ENCODE measurements at regions not wholly inside any gene's neighbourhood (a gene's known extent, or its start where the extent isn't known, plus 50 kb on each side); places are given as distances from the start of the nearest gene placed in this dataset.

DNA sequence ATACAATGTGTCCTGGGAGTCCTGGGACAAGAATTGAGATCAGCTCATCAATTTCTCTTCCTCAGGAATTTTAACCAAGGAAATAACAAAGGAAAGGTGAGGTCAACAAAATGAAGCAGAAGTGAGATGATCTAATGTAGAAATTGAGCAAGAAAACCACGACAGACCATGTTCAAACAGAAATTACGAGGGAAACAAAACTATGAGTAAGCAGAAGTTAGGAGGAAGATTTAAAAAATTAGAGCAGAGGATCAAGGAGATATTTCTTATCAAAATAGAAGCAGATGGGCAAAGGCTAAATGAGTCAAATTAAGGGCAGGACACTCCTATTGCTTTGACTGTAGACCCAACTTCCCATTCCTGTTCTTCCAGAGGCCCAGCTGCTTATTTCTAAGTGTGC, 97.4 kb downstream of the HINT1 start:
- no peak for ATAC-seq
- CTCF ChIA-PET: interaction anchor here (0.7 kb wide), 1 partner anchor 9 kb away, joined by 4 read pairs; no protein-coding TSS in a partner anchor
- H3K4me2 ChIP-seq (ENCODE audit: control insufficient read depth, insufficient read depth): no peak overlapping the region
- peaks cover 3% of the 10 kb centered on the region; the same call in 1 of the 2 replicates for H3K4me1 ChIP-seq (ENCODE audit: control insufficient read depth, insufficient read depth, low read length)
- BruUV-seq (replicated peaks): no TSS peak
- no peak overlapping the region for H3K9ac ChIP-seq (ENCODE audit: control insufficient read depth, insufficient read depth, low read length)
- H3K27ac ChIP-seq (ENCODE audit: control insufficient read depth, insufficient read depth): no peak overlapping the region
- H3K36me3 ChIP-seq (ENCODE audit: control insufficient read depth in 2 of 2, insufficient read depth in 2 of 2, low read length in 1 of 2): no peaks in the 10 kb centered on the region
- no peak overlapping the region for H2AFZ ChIP-seq (ENCODE audit: control insufficient read depth, low read depth, low read length)
- no peak for FAIRE-seq
- intact Hi-C loops (cut with micrococcal nuclease; ENCODE audit: unreplicated experiment): no loop called here
- SMC1A ChIA-PET (ENCODE audit: uncharacterized antibody, unreplicated experiment): interaction anchor here (0.9 to 1.3 kb wide), 2 partner anchors 9 to 61 kb away, joined by 3 to 4 read pairs; no protein-coding TSS in a partner anchor
- WGBS (ENCODE audit: insufficient coverage, insufficient replicate concordance, low lambda C conversion rate, missing lambda C conversion rate): 16% methylated on average over 2 of the region's 2 CpGs
- no peaks in the 10 kb centered on the region for H3K79me2 ChIP-seq (ENCODE audit: control insufficient read depth, insufficient read depth, low read length)
- in situ Hi-C loops (cut with MboI): no loop called here
- DNase-seq (ENCODE audit: low read depth, low spot score): no peak
- no peaks in the 10 kb centered on the region for H3K27me3 ChIP-seq (replicated peaks in 1 of 2; ENCODE audit: control insufficient read depth in 2 of 2, insufficient read depth in 2 of 2, low read length in 1 of 2)
- RAD21 ChIA-PET (ENCODE audit: unreplicated experiment): no interaction called here
- no peak overlapping the region for H3K4me3 ChIP-seq
- H4K20me1 ChIP-seq (ENCODE audit: control insufficient read depth, insufficient read depth): no peaks in the 10 kb centered on the region
- POLR2A ChIA-PET: no interaction called here
- no peaks in the 10 kb centered on the region; the same call in 2 of the 3 replicates for H3K9me3 ChIP-seq (replicated peaks; ENCODE audit: control insufficient read depth, insufficient read depth, low read length)
- TF ChIP-seq MTA2 (IDR thresholded peaks at IDR 0.05; ENCODE audit: low read depth) (no peak), RBBP5 (conservative IDR thresholded peaks at IDR 0.05) (no peak), CHD4 (IDR thresholded peaks at IDR 0.05) (no peak)
- TF ChIP-seq, protein P1, sequence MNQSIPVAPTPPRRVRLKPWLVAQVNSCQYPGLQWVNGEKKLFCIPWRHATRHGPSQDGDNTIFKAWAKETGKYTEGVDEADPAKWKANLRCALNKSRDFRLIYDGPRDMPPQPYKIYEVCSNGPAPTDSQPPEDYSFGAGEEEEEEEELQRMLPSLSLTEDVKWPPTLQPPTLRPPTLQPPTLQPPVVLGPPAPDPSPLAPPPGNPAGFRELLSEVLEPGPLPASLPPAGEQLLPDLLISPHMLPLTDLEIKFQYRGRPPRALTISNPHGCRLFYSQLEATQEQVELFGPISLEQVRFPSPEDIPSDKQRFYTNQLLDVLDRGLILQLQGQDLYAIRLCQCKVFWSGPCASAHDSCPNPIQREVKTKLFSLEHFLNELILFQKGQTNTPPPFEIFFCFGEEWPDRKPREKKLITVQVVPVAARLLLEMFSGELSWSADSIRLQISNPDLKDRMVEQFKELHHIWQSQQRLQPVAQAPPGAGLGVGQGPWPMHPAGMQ (IDR thresholded peaks at IDR 0.05; ENCODE audit: borderline replicate concordance): no peak

DNA sequence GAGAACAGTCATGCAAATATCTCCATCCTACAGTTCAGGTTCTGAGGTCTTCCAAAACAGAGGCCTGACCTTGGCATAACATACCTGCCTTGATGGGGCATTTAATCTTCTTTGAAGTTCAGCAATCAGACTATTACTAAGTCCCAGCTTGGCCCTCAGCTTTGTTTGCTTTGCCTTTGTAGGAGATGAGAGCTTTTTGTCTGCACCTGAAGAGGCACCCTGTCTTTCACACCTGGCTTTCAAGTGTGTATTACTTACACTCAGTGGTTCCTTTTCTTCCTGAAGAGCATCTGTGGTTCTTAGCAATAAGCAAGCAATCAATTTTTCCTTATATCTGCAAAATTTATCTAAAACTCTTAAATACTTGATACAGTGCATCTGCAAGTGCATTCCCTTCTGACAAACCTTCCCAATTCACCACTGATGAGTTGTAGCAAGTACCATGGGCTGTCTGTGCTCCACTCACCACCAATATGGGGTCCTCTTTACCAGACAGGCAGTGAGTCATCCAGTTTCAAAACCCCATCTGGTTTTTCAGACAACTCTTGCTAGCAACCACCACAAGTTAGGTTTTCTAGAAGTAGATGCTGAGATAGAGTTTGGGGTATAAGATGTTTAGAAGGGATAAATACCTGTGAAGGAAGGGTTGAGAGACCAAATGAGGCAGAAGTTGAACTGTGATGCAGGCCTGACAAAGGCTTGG, 100.2 kb downstream of the HINT1 start:
- CTCF ChIA-PET: interaction anchor here (1.0 kb wide), 1 partner anchor 12 kb away, joined by 4 read pairs; no protein-coding TSS in a partner anchor
- no peak for FAIRE-seq

More for the DNA sequence above, 100.2 kb downstream of the HINT1 start:
- in situ Hi-C loops (cut with MboI): no loop called here
- intact Hi-C loops (cut with micrococcal nuclease; ENCODE audit: unreplicated experiment): no loop called here
- DNase-seq (ENCODE audit: low read depth, low spot score) (no peak), ATAC-seq (no peak)
- Histone ChIP-seq H3K9me3 (replicated peaks; ENCODE audit: control insufficient read depth, insufficient read depth, low read length) (no peaks in the 10 kb centered on the region; the same call in 2 of the 3 replicates), H4K20me1 (ENCODE audit: control insufficient read depth, insufficient read depth) (no peaks in the 10 kb centered on the region), H3K27me3 (replicated peaks in 1 of 2; ENCODE audit: control insufficient read depth in 2 of 2, insufficient read depth in 2 of 2, low read length in 1 of 2) (no peaks in the 10 kb centered on the region), H3K79me2 (ENCODE audit: control insufficient read depth, insufficient read depth, low read length) (no peaks in the 10 kb centered on the region), H3K4me1 (ENCODE audit: control insufficient read depth, insufficient read depth, low read length) (no peaks in the 10 kb centered on the region), H3K4me2 (ENCODE audit: control insufficient read depth, insufficient read depth) (no peak overlapping the region), H2AFZ (ENCODE audit: control insufficient read depth, low read depth, low read length) (no peak overlapping the region), H3K9ac (ENCODE audit: control insufficient read depth, insufficient read depth, low read length) (no peak overlapping the region), H3K4me3 (no peak overlapping the region), H3K36me3 (ENCODE audit: control insufficient read depth in 2 of 2, insufficient read depth in 2 of 2, low read length in 1 of 2) (no peaks in the 10 kb centered on the region), H3K27ac (ENCODE audit: control insufficient read depth, insufficient read depth) (no peak overlapping the region)
- ChIA-PET POLR2A (no interaction called here), SMC1A (ENCODE audit: uncharacterized antibody, unreplicated experiment) (no interaction called here), RAD21 (ENCODE audit: unreplicated experiment) (no interaction called here)
- no TSS peak for BruUV-seq (replicated peaks)
- no peak for TF ChIP-seq ZNF217 (IDR thresholded peaks at IDR 0.05)
- TF ChIP-seq CHD4 (IDR thresholded peaks at IDR 0.05): no peak
- TF ChIP-seq, protein P2, sequence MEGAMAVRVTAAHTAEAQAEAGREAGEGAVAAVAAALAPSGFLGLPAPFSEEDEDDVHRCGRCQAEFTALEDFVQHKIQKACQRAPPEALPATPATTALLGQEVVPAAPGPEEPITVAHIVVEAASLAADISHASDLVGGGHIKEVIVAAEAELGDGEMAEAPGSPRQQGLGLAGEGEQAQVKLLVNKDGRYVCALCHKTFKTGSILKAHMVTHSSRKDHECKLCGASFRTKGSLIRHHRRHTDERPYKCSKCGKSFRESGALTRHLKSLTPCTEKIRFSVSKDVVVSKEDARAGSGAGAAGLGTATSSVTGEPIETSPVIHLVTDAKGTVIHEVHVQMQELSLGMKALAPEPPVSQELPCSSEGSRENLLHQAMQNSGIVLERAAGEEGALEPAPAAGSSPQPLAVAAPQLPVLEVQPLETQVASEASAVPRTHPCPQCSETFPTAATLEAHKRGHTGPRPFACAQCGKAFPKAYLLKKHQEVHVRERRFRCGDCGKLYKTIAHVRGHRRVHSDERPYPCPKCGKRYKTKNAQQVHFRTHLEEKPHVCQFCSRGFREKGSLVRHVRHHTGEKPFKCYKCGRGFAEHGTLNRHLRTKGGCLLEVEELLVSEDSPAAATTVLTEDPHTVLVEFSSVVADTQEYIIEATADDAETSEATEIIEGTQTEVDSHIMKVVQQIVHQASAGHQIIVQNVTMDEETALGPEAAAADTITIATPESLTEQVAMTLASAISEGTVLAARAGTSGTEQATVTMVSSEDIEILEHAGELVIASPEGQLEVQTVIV (IDR thresholded peaks at IDR 0.05; ENCODE audit: borderline replicate concordance, partially characterized antibody): no peak
- TF ChIP-seq SMC3 (IDR thresholded peaks at IDR 0.05; ENCODE audit: borderline replicate concordance, low read length): no peak
- no peak for TF ChIP-seq HCFC1 (IDR thresholded peaks at IDR 0.05; ENCODE audit: low read length)
- TF ChIP-seq EED (IDR thresholded peaks at IDR 0.05; ENCODE audit: low read depth): no peak
- no peak for TF ChIP-seq TAF1 (IDR thresholded peaks at IDR 0.05; ENCODE audit: borderline replicate concordance, low read depth, low read length)
- no peak for TF ChIP-seq CBX3 (IDR thresholded peaks at IDR 0.05; ENCODE audit: borderline replicate concordance, low read depth)
- TF ChIP-seq, protein P3, sequence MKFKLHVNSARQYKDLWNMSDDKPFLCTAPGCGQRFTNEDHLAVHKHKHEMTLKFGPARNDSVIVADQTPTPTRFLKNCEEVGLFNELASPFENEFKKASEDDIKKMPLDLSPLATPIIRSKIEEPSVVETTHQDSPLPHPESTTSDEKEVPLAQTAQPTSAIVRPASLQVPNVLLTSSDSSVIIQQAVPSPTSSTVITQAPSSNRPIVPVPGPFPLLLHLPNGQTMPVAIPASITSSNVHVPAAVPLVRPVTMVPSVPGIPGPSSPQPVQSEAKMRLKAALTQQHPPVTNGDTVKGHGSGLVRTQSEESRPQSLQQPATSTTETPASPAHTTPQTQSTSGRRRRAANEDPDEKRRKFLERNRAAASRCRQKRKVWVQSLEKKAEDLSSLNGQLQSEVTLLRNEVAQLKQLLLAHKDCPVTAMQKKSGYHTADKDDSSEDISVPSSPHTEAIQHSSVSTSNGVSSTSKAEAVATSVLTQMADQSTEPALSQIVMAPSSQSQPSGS (IDR thresholded peaks at IDR 0.05; ENCODE audit: low read length): no peak
- TF ChIP-seq TARDBP (IDR thresholded peaks at IDR 0.05; ENCODE audit: borderline replicate concordance): no peak
